GM20000 (cell line): ENCODE measurements at regions not wholly inside any gene's neighbourhood (a gene's known extent, or its start where the extent isn't known, plus 50 kb on each side); places are given as distances from the start of the nearest gene placed in this dataset.

Experiments used
- DNase-seq: peaks from one replicate; pipeline ENCODE4 v3.0.0; 2012; ENCODE audit warnings: low spot score
- TF ChIP-seq, protein P1 (sequence below): IDR thresholded peaks from 2 replicates; pipeline ENCODE4 v1.5.1; 2012; ENCODE audit warnings: mild to moderate bottlenecking, control low read depth; ENCODE audit errors: extremely low read depth, missing control alignments

DNA sequence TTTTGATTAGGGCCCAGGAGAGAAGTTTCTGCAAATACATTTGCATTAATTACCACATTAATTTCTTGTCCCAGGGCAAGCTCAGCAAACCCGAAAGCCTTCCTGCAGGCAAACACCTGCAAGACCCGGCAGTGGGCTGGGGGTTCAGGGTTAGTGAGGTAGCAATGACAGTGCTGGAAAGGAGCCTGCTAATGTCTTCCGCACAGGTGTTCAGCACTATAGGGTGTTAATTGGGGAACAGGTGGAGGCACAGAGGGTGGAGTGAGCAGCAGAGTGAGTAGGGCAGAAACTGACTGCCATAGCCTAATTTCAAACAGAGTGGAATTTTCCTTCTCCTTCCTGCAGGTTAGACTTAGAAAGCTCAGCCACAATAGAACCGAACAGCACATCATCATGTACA, 50.9 kb upstream of the UBASH3B start:
- TF ChIP-seq, protein P1, sequence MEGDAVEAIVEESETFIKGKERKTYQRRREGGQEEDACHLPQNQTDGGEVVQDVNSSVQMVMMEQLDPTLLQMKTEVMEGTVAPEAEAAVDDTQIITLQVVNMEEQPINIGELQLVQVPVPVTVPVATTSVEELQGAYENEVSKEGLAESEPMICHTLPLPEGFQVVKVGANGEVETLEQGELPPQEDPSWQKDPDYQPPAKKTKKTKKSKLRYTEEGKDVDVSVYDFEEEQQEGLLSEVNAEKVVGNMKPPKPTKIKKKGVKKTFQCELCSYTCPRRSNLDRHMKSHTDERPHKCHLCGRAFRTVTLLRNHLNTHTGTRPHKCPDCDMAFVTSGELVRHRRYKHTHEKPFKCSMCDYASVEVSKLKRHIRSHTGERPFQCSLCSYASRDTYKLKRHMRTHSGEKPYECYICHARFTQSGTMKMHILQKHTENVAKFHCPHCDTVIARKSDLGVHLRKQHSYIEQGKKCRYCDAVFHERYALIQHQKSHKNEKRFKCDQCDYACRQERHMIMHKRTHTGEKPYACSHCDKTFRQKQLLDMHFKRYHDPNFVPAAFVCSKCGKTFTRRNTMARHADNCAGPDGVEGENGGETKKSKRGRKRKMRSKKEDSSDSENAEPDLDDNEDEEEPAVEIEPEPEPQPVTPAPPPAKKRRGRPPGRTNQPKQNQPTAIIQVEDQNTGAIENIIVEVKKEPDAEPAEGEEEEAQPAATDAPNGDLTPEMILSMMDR, result no peak
- DNase-seq, result no peak

GRCh38 chr11:122601141-122602125, 54.1 kb upstream of the UBASH3B start:
- no peak for DNase-seq
- TF ChIP-seq, protein P1, result no peak

DNA sequence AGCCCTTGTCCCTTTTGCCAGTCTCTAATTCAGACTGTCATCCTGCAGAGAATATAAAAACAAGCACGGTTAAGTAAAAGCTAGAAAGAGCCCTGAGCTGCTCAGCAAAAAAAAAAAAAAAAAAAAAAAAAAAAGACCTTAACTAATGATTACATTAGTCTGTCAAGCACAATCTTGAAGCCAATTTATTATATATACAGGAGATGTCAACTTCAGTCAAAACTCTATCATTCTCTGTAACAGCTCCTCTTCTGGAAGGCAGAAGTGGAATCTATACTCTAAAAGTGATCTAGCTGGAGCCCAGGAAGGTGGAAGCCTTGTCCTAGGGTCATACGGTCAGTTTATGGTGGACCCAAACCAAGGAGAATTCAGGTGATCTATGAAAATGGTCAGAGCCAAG, 55.2 kb upstream of the UBASH3B start:
- TF ChIP-seq, protein P1, result no peak

DNA sequence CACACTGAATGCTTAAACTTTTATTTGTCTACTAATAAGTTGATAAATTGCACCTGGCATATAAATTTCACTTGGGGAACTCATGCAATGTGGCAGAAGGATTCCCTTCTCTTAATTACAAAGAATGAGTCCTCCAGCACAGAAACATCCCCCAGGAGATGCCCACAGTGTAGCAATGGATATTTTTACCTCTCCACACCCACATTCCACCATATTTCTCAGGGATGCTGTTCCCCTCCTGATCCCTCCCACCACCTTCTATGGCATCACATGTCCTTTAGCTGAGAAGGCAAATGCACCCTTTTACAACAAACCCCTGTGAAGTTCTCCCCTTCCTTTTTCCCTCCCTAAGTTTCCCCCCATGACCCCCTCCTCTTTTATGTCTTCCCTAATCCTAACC, 56.1 kb upstream of the UBASH3B start:
- TF ChIP-seq, protein P1, result no peak
- no peak for DNase-seq

More for the DNA sequence above, 55.2 kb upstream of the UBASH3B start:
- DNase-seq, result no peak

GRCh38 chr11:122598971-122599370, 56.6 kb upstream of the UBASH3B start:
- TF ChIP-seq, protein P1, result no peak
- no peak for DNase-seq

DNA sequence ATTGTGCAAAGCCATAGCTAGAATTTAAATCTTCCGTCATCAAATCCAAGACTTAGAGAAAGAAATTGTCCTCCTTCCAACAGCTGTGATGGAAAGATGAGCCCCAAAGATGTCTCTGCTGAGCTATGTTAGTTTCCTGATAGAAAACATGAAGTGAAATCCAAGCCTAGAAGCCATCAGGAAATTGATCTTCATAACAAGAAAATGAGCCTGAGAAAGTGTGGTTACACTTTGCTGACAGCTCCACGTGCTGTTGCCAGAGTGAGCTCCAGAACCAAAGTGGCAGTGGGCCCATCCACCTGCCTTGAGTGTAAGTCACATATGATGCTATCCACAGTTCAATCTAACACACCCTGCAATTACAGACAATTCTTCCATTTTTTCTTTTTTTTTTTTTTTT, 58.0 kb upstream of the UBASH3B start:
- TF ChIP-seq, protein P1, result no peak
- no peak for DNase-seq

DNA sequence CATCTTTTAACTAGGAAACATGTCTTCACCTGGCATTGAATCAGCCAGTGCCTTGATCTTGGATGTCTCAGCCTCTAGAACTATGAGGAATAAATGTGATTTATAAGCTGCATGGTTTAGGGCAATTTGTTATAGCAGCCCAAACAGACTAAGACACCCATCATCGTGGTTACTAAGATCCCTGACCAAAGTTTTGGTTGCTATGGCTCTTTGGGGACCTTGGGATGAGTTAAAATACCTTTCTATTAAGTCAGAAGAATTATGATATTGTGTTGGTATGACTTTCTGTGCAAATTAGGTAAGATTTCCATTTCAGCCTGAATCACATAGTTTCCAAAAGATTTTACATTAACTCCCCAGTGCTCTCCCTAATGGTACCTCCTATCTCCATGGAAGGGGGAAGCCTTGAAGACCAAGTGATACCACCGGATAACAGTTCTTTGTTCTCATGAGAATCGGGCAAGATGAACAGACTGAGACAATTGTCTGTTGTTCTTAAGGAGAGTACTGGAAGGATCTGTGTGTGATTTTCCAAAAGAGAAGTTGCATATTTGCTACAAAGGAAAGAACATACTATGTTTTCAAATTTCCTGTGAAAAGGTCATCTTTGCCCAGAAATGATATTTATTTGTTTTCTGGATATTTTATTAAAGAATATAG, 60.4 kb upstream of the UBASH3B start:
- DNase-seq, result no peak
- TF ChIP-seq, protein P1, result no peak
